Colonic mucosa (tissue), 4 donors: ENCODE measurements at regions not wholly inside any gene's neighbourhood (a gene's known extent, or its start where the extent isn't known, plus 50 kb on each side); places are given as distances from the start of the nearest gene placed in this dataset.

ENCODE experiments used
- DNase-seq: peaks from one replicate; pipeline ENCODE4 v3.0.0-alpha.2; 2020
- H3K27ac ChIP-seq: fragments of 200-600 bp; one replicate; pipeline ENCODE4 v1.8.0; 2021
- H3K27me3 ChIP-seq: fragments of 200-600 bp; one replicate; pipeline ENCODE4 v1.8.0; 2021
- H3K36me3 ChIP-seq: fragments of 200-600 bp; one replicate; pipeline ENCODE4 v1.8.0; 2021
- H3K4me1 ChIP-seq: fragments of 200-600 bp; one replicate; pipeline ENCODE4 v1.8.0; 2021; ENCODE audit warnings: mild to moderate bottlenecking
- H3K4me3 ChIP-seq: fragments of 200-600 bp; one replicate; pipeline ENCODE4 v1.8.0; 2021
- H3K9ac ChIP-seq, 2 donors: one replicate each; pipeline ENCODE4 v1.7.0; 2013; ENCODE audit warnings: control low read depth in 2 of 2, low read depth in 2 of 2, low read length in 2 of 2
- H3K9me3 ChIP-seq: fragments of 200-600 bp; one replicate; pipeline ENCODE4 v1.8.0; 2021
- CTCF ChIP-seq: fragments of 200-600 bp; IDR thresholded peaks from one replicate; pipeline ENCODE4 v1.8.0; 2022; ENCODE audit warnings: antibody characterized with exemption, mild to moderate bottlenecking
- intact Hi-C: fragments of 100-400 bp; cut with DNase I; formaldehyde crosslinking; loops from one replicate; pipeline ENCODE4 v1.14.1; 2022
- donor health status: healthy.
- donor health status: DM: no; HTN: no; CAD: no.
- donor health status: DM: no; HTN: no; CAD: no.

GRCh38 chr12:126425264-126425663 is 1360.0 kb downstream of the AACS start:
- TF ChIP-seq CTCF = no peak
- Histone ChIP-seq H3K4me3 (no peak overlapping the region), H3K27ac (no peak overlapping the region), H3K27me3 (no peaks in the 10 kb centered on the region), H3K9me3 (no peaks in the 10 kb centered on the region), H3K9ac (no peak overlapping the region), H3K36me3 (no peaks in the 10 kb centered on the region), H3K4me1 (no peaks in the 10 kb centered on the region)
- no peak for DNase-seq
- intact Hi-C loops = no loop called here

GRCh38 chr12:126428769-126429168 is 1363.5 kb downstream of the AACS start:
- intact Hi-C loops = no loop called here
- no peaks in the 10 kb centered on the region for H3K36me3 ChIP-seq

GRCh38 chr12:126430921-126431320 is 1365.7 kb downstream of the AACS start:
- Histone ChIP-seq H3K9me3 (no peaks in the 10 kb centered on the region), H3K27me3 (no peaks in the 10 kb centered on the region), H3K9ac (no peak overlapping the region), H3K27ac (no peak overlapping the region), H3K4me1 (no peaks in the 10 kb centered on the region), H3K36me3 (no peaks in the 10 kb centered on the region), H3K4me3 (no peak overlapping the region)
- intact Hi-C loops = no loop called here
- no peak for TF ChIP-seq CTCF
- no peak for DNase-seq

More at GRCh38 chr12:126428769-126429168, 1363.5 kb downstream of the AACS start:
- Histone ChIP-seq H3K9me3 (no peaks in the 10 kb centered on the region), H3K4me1 (no peaks in the 10 kb centered on the region), H3K27me3 (no peaks in the 10 kb centered on the region), H3K9ac (no peak overlapping the region), H3K27ac (no peak overlapping the region), H3K4me3 (no peak overlapping the region)
- no peak for TF ChIP-seq CTCF
- DNase-seq = no peak

- H3K36me3 ChIP-seq = no peaks in the 10 kb centered on the region
- no peak for TF ChIP-seq CTCF
- intact Hi-C loops = no loop called here
- H3K4me3 ChIP-seq = no peak overlapping the region
- no peak for DNase-seq
- H3K9me3 ChIP-seq = no peaks in the 10 kb centered on the region
- no peak overlapping the region for H3K9ac ChIP-seq
- no peaks in the 10 kb centered on the region for H3K4me1 ChIP-seq
- no peaks in the 10 kb centered on the region for H3K27me3 ChIP-seq
- H3K27ac ChIP-seq = no peak overlapping the region
Observed at GRCh38 chr12:126431767-126432166, 1366.5 kb downstream of the AACS start.

- no peaks in the 10 kb centered on the region for H3K9me3 ChIP-seq
- no peaks in the 10 kb centered on the region for H3K27me3 ChIP-seq
- no peak overlapping the region for H3K4me3 ChIP-seq
- no peaks in the 10 kb centered on the region for H3K36me3 ChIP-seq
- H3K9ac ChIP-seq = no peak overlapping the region
- no peak for TF ChIP-seq CTCF
- intact Hi-C loops = no loop called here
- DNase-seq = no peak
- no peak overlapping the region for H3K27ac ChIP-seq
- no peaks in the 10 kb centered on the region for H3K4me1 ChIP-seq
Observed at GRCh38 chr12:126432780-126433179, 1367.5 kb downstream of the AACS start.
